GM21786 (cell line): ENCODE measurements at regions not wholly inside any gene's neighbourhood (a gene's known extent, or its start where the extent isn't known, plus 50 kb on each side); places are given as distances from the start of the nearest gene placed in this dataset.
"Not testable (repeated sequence)": the region's sequence is repeated elsewhere in the genome, so short reads cannot be mapped to it uniquely, and the experiment has no call there.

Experiments
- ATAC-seq: cut with Tn5 transposase; IDR thresholded peaks from one replicate; pipeline ENCODE4 v1.9.1; 2021; ENCODE audit not compliant: unreplicated experiment

- no peak for ATAC-seq
Observed at GRCh38 chr7:137110535-137110934, 233.0 kb downstream of the PTN start.

- ATAC-seq = no peak
Observed at GRCh38 chr7:137110091-137110509, 233.4 kb downstream of the PTN start.

- not testable (repeated sequence) for ATAC-seq
Observed at GRCh38 chr7:137107802-137108201, 235.7 kb downstream of the PTN start.

GRCh38 chr7:137103526-137103925, 235.1 kb downstream of the CHRM2 start:
- ATAC-seq = not testable (repeated sequence)

GRCh38 chr7:137097111-137097510, 228.7 kb downstream of the CHRM2 start:
- ATAC-seq = no peak

- no peak for ATAC-seq
Observed at GRCh38 chr7:137096607-137097006, 228.2 kb downstream of the CHRM2 start.

GRCh38 chr7:137093198-137093597, 224.7 kb downstream of the CHRM2 start:
- ATAC-seq = no peak

GRCh38 chr7:137091396-137091795, 222.9 kb downstream of the CHRM2 start:
- ATAC-seq = no peak

GRCh38 chr7:137086896-137087295, 218.4 kb downstream of the CHRM2 start:
- ATAC-seq = no peak

- no peak for ATAC-seq
Observed at GRCh38 chr7:137084607-137085380, 216.3 kb downstream of the CHRM2 start.

- ATAC-seq = no peak
Observed at GRCh38 chr7:137082391-137082790, 213.9 kb downstream of the CHRM2 start.

- ATAC-seq = no peak
Observed at GRCh38 chr7:137081321-137082093, 213.1 kb downstream of the CHRM2 start.

- no peak for ATAC-seq
Observed at GRCh38 chr7:137080516-137081203, 212.2 kb downstream of the CHRM2 start.

GRCh38 chr7:137078781-137079180, 210.3 kb downstream of the CHRM2 start:
- ATAC-seq = no peak

GRCh38 chr7:137074391-137075030, 206.1 kb downstream of the CHRM2 start:
- ATAC-seq = no peak

GRCh38 chr7:137073571-137074325, 205.3 kb downstream of the CHRM2 start:
- no peak for ATAC-seq
